A673 (cell line): ENCODE measurements at regions not wholly inside any gene's neighbourhood (a gene's known extent, or its start where the extent isn't known, plus 50 kb on each side); places are given as distances from the start of the nearest gene placed in this dataset.

Source experiments
- CTCF ChIP-seq: fragments of 300-800, 200-600 bp; sonication (generic); conservative IDR thresholded peaks from 2 replicates; pipeline ENCODE4 v1.5.1; 2017; ENCODE audit warnings: low read depth, mild to moderate bottlenecking, antibody characterized with exemption, low read length, moderate library complexity, mixed read lengths
- EZH2 ChIP-seq: fragments of 200-600 bp; sonication (generic); IDR thresholded peaks from 2 replicates; pipeline ENCODE4 v1.6.1; 2017; ENCODE audit warnings: borderline replicate concordance, low read depth, mild to moderate bottlenecking, mixed read lengths, antibody characterized with exemption, low read length; ENCODE audit not compliant: poor library complexity, severe bottlenecking

DNA sequence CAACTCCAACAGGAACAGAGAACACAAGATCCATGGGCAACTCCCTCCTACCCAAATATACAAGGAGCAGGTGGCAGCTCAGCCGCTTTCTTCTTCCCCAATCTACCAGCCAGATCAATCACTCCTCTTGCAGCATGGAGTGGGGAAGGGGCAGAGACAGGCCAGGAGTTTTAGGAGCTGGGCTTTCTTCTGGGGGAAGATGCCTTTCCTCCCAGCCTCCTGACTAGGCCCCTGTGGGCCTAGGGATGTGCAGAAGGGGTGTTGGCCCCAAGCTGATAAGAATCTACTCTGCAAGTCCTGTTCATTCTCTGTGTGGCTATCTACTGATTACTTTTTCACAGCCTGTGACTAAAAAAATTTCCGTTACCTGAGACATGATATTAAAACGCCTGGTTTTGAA, 189.0 kb downstream of the BCAS1 start:
- no peak for TF ChIP-seq CTCF
- TF ChIP-seq EZH2: no peak
